A549 (cell line): ENCODE measurements at regions not wholly inside any gene's neighbourhood (a gene's known extent, or its start where the extent isn't known, plus 50 kb on each side); places are given as distances from the start of the nearest gene placed in this dataset.

Experiments
- BHLHE40 ChIP-seq: IDR thresholded peaks from 2 replicates; pipeline ENCODE4 v1.6.1; 2012; ENCODE audit warnings: low read depth, low read length, inconsistent platforms
- CTCF ChIP-seq: fragments of >200 bp; sonication (Bioruptor Twin); formaldehyde crosslinking; IDR thresholded peaks from 3 replicates; pipeline ENCODE4 v1.5.1; 2016
- EP300 ChIP-seq, 2 experiments: fragments of >200 bp; sonication (Bioruptor Twin); formaldehyde crosslinking; IDR thresholded peaks; 2 replicates in 1 of 2; 3 replicates in 1 of 2; pipeline ENCODE4 v1.6.1; 2016 to 2017
- HMGXB4 ChIP-seq: fragments of 250-450 bp; sonication (Bioruptor Pico); IDR thresholded peaks from 2 replicates; pipeline ENCODE4 v1.5.0; 2021; ENCODE audit warnings: mild to moderate bottlenecking, moderate library complexity, borderline replicate concordance
- JUN ChIP-seq, 2 experiments: fragments of >200 bp; sonication (Bioruptor Twin); formaldehyde crosslinking; IDR thresholded peaks; 2 replicates in 1 of 2; 3 replicates in 1 of 2; pipeline ENCODE4 v1.6.1; 2016 to 2017
- MYC ChIP-seq: IDR thresholded peaks from 2 replicates; pipeline ENCODE4 v1.6.1; 2012; ENCODE audit warnings: mild to moderate bottlenecking, inconsistent platforms, low read length, improper control_type of control experiment, borderline replicate concordance
- POLR2A ChIP-seq: IDR thresholded peaks from 2 replicates; pipeline ENCODE4 v1.6.1; 2012; ENCODE audit warnings: mild to moderate bottlenecking, low read length
- POLR2AphosphoS2 ChIP-seq: conservative IDR thresholded peaks from 2 replicates; pipeline ENCODE4 v1.6.1; 2012; ENCODE audit warnings: low read length, improper control_type of control experiment, inconsistent platforms
- RFX5 ChIP-seq: fragments of 450-650 bp; IDR thresholded peaks from 2 replicates; pipeline ENCODE4 v1.7.1; 2014; ENCODE audit warnings: antibody characterized with exemption, mild to moderate bottlenecking, moderate library complexity
- USF2 ChIP-seq: fragments of 450-650 bp; IDR thresholded peaks from 2 replicates; pipeline ENCODE4 v1.6.1; 2014; ENCODE audit warnings: antibody characterized with exemption

- TF ChIP-seq CTCF (no peak), POLR2A (no peak), EP300 (IDR thresholded peaks at IDR 0.05) (no peak), POLR2AphosphoS2 (no peak), USF2 (no peak), JUN (IDR thresholded peaks at IDR 0.05) (no peak), RFX5 (no peak), BHLHE40 (no peak), MYC (no peak), HMGXB4 (CRISPR knock-in tag) (no peak)
These were observed 96.8 kb upstream of the MRPS30 start for GRCh38 chr5:44711901-44712300.
